NT2/D1 (cell line): ENCODE measurements at regions not wholly inside any gene's neighbourhood (a gene's known extent, or its start where the extent isn't known, plus 50 kb on each side); places are given as distances from the start of the nearest gene placed in this dataset.

Experiments used
- DNase-seq: peaks from one replicate; pipeline ENCODE4 v3.0.0-alpha.2; 2011; ENCODE audit warnings: low read depth, low spot score
- H3K27me3 ChIP-seq: 2 replicates; pipeline ENCODE4 v1.6.0; 2011; ENCODE audit warnings: mild to moderate bottlenecking; ENCODE audit not compliant: insufficient read length, insufficient read depth
- H3K36me3 ChIP-seq: 2 replicates; pipeline ENCODE4 v1.6.1; 2011; ENCODE audit warnings: mild to moderate bottlenecking, low read length, mixed read lengths; ENCODE audit not compliant: insufficient read depth, insufficient read length
- H3K4me1 ChIP-seq: 2 replicates; pipeline ENCODE4 v1.5.1; 2011; ENCODE audit not compliant: insufficient read depth, insufficient read length
- H3K4me3 ChIP-seq: 2 replicates; pipeline ENCODE4 v1.5.1; 2011; ENCODE audit warnings: low read depth; ENCODE audit not compliant: insufficient read length
- H3K9ac ChIP-seq: 2 replicates; pipeline ENCODE4 v1.6.0; 2011; ENCODE audit warnings: low read depth; ENCODE audit not compliant: insufficient read length
- H3K9me3 ChIP-seq: 2 replicates; pipeline ENCODE4 v1.5.1; 2011; ENCODE audit warnings: mild to moderate bottlenecking, low read length; ENCODE audit not compliant: insufficient read depth
- SUZ12 ChIP-seq: IDR thresholded peaks from 2 replicates; pipeline ENCODE4 v1.6.1; 2011; ENCODE audit not compliant: insufficient read length, insufficient read depth; ENCODE audit errors: extremely low read depth
- YY1 ChIP-seq: IDR thresholded peaks from 2 replicates; pipeline ENCODE4 v1.6.1; 2011; ENCODE audit not compliant: insufficient read length, insufficient read depth
- ZNF274 ChIP-seq: IDR thresholded peaks from 2 replicates; pipeline ENCODE4 v1.6.1; 2011; ENCODE audit warnings: mild to moderate bottlenecking, low read depth, low read length

DNA sequence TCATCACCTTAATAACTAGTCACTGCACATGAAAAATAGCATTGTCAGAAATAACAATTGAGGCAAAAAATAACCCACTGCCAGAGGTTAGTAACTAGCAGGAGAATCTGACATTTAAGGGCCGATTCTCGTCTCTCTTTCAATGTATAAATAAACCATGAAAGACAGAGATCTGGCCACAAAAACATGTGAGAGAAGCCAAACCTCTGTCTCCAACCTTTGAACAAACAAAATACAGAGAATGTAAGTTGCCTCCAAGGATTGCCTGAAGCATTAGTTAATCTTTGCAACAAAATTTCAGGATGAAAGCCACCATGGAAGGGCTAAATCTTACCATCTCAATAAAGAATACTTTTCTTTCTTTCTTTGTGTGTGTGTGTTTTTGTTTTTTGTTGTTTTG is 257.4 kb upstream of the TMTC1 start:
- H3K4me3 ChIP-seq = no peak overlapping the region
- H3K9me3 ChIP-seq = no peaks in the 10 kb centered on the region
- no peaks in the 10 kb centered on the region for H3K27me3 ChIP-seq
- H3K36me3 ChIP-seq = no peaks in the 10 kb centered on the region
- H3K4me1 ChIP-seq = no peaks in the 10 kb centered on the region
- no peak for DNase-seq
- TF ChIP-seq SUZ12 = no peak
- TF ChIP-seq YY1 = no peak
- no peak for TF ChIP-seq ZNF274
- no peak overlapping the region for H3K9ac ChIP-seq

DNA sequence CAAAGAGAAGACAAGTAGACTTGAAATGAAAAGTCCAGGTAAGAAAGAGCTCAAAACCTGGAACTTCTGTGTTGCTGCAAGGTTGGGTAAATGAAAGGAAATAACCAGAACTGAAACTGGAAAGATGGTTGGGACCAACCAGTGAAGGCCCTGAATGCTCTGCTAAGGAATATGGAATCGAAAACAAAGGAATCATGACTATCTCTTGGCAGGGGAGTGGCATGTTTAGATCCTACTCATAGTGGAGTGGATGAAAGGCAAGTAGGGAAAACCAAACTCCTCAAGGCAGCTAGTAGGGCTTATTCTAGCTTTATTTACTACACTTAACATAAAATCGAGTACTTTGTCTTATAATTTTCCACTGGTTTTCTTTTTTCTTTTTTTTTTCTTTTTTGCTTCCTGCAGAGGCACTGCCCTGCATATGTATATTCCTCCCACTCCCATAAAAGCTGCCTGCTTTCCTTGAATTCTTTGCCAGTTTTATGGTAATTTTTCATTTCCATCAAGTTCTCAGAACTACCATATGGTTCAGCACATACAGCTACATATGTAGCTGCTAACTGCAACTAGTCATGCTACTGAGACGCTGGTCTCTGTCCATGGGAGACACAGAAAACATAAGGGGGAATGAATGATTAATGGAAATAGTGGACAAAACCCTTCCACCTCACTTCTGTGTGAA is 247.1 kb upstream of the TMTC1 start:
- Histone ChIP-seq H3K4me3 (no peak overlapping the region), H3K36me3 (no peaks in the 10 kb centered on the region), H3K9me3 (peaks cover 3% of the 10 kb centered on the region), H3K9ac (no peak overlapping the region), H3K27me3 (no peaks in the 10 kb centered on the region), H3K4me1 (no peaks in the 10 kb centered on the region)
- no peak for TF ChIP-seq YY1
- no peak for DNase-seq

DNA sequence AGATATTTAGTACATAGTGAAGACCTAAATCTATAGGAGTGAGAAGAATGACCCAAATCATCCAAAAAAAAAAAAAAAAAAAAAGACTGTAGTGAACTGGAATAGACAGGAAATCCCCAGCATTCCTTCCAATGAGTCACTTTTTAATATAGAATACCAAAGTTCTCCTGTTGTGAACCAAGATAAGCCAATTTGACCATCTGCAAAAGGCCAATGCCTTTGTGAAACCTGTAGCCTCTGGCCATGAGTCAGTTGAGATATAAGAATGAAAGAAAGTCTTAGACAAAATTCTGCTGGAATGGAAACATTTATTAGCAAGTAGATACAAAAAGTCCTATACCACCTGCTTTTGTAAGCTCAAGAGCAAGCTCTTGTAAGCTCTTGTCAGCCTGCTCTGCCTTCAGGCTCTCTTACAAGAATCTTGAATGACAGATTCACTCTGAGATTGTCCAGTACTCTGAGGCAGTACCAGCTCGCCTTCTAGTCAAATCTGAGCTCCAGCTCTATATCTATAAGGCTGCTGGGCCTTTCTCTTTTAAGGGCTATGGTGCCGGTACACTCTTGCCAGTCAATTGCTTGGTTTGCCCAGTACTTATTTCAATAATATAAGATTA is 243.0 kb upstream of the TMTC1 start:
- Histone ChIP-seq H3K4me1 (no peaks in the 10 kb centered on the region), H3K9ac (no peak overlapping the region), H3K36me3 (no peaks in the 10 kb centered on the region), H3K9me3 (peaks cover 29% of the 10 kb centered on the region), H3K27me3 (no peaks in the 10 kb centered on the region), H3K4me3 (no peak overlapping the region)
- TF ChIP-seq ZNF274 (no peak), SUZ12 (no peak), YY1 (no peak)
- DNase-seq = no peak

DNA sequence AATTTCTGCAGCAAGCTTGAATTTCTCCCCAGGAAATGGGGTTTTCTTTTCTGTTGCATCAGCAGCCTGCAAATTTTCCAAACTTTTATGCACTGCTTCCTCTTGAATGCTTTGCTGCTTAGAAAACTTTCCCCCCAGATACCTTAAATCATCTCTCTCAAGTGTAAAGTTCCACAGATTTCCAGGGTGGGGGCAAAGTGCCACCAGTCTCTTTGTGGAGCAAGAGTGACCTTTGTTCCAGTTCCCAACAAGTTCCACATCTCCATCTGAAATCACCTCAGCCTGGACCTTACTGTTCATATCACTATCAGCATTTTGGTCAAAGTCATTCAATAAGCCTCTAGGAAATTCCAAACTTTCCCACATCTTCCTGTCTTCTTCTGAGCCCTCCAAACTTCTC is 241.6 kb upstream of the TMTC1 start:
- TF ChIP-seq YY1 (no peak), SUZ12 (no peak), ZNF274 (no peak)
- no peak overlapping the region for H3K9ac ChIP-seq
- no peak for DNase-seq

DNA sequence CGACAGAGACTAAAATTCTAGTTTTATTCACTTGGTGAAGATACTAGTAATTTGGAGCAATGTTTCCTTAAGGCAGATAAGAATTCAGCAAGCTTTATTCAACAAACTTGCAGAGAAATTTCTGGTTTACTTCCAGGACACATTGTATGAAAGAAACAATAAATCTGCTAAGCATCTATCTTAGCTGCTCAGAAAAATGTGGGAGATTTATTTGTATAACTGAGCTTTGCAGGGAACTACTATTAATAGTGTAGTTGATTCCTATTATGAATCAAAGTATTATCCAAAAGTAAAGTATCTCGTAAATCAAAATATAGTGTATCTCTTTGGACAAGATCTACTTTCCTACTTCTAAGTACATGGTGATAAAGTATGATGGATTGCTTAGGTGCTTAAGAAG is 239.4 kb upstream of the TMTC1 start:
- peaks cover 29% of the 10 kb centered on the region for H3K9me3 ChIP-seq
- H3K36me3 ChIP-seq = no peaks in the 10 kb centered on the region
- no peaks in the 10 kb centered on the region for H3K27me3 ChIP-seq
- DNase-seq = no peak
- TF ChIP-seq YY1 = no peak
- no peak for TF ChIP-seq SUZ12
- TF ChIP-seq ZNF274 = no peak
- no peaks in the 10 kb centered on the region for H3K4me1 ChIP-seq
- no peak overlapping the region for H3K9ac ChIP-seq
- no peak overlapping the region for H3K4me3 ChIP-seq

More for the DNA sequence above, 241.6 kb upstream of the TMTC1 start:
- Histone ChIP-seq H3K36me3 (no peaks in the 10 kb centered on the region), H3K9me3 (peaks cover 29% of the 10 kb centered on the region), H3K27me3 (no peaks in the 10 kb centered on the region), H3K4me1 (no peaks in the 10 kb centered on the region), H3K4me3 (no peak overlapping the region)

DNA sequence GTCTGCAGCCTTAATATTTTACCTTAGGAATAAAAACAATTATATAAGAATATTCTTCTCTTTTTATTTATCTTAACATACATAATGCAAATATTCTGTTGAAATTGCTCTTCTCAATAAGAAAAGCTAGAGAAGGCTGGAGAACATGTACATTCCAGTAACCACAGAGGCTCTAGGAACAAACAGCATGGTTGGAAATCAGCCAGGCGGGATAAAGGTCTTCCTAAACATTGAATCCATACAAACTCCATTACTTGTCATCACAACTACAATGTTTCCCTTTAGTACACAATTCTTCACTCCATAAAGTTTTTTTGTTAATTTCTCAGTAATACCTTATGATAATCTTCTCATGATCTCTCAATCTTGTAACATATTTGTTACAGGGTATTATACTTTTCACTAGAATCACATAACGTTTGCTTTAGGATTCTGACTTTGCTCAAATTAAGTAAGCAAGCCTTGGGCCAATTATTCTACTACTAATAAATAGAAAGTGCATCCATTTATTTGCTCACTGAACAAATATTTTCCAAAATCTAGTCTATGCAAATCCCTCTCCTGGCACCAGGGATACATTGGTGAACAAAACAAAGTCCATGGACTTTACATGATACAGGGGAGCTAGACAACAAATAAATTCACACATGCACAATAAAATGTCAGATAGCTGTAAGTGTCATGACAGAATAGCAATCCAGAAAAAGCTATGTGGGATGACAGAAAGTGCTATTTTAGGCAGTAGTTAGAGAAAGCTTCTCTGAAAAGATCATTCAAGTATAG is 237.5 kb upstream of the TMTC1 start:
- no peak overlapping the region for H3K4me3 ChIP-seq
- no peaks in the 10 kb centered on the region for H3K4me1 ChIP-seq
- peaks cover 29% of the 10 kb centered on the region for H3K9me3 ChIP-seq
- H3K36me3 ChIP-seq = no peaks in the 10 kb centered on the region
- no peaks in the 10 kb centered on the region for H3K27me3 ChIP-seq
- no peak for TF ChIP-seq ZNF274
- TF ChIP-seq SUZ12 = no peak
- TF ChIP-seq YY1 = no peak
- H3K9ac ChIP-seq = no peak overlapping the region
- DNase-seq = no peak

DNA sequence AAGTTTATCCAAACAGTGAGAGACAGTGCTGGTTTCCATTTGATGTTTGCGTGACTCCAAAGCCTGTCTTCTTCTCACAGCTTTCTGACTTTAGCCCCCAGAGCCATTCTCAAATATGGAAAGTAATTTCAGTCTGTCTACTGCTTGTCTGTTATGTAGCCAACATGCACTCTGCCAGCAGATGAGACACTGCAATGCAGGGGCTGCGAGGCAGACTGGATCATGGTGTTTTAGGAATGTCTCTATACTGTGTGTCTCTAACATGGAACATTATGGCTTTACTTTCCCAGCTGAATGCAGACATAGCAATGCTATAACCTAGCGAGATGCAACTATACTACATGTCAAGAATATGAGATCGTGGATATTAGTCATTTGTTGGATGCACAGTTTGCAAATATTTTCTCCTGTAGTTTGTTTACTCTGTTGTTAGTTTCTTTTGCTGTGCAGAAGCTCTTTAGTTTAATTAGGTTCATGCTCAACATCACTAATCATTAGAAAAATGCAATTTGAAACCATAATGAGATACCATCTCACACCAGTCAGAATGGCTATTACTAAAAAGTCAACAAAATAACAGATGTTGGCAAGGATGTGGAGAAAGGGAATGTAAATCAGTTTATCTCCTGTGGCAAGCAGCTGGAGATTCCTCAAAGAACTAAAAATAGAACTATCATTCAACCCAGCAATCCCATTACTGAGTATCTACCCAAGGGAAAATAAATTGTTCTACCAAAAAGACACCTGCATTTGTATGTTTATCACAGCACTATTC is 235.8 kb upstream of the TMTC1 start:
- DNase-seq = no peak
- H3K27me3 ChIP-seq = no peaks in the 10 kb centered on the region
- H3K9me3 ChIP-seq = peaks cover 13% of the 10 kb centered on the region
- no peaks in the 10 kb centered on the region for H3K36me3 ChIP-seq
- TF ChIP-seq YY1 (no peak), ZNF274 (no peak), SUZ12 (no peak)
- H3K9ac ChIP-seq = no peak overlapping the region
- H3K4me3 ChIP-seq = no peak overlapping the region
- H3K4me1 ChIP-seq = no peaks in the 10 kb centered on the region
